H1 (cell line): ENCODE measurements at regions not wholly inside any gene's neighbourhood (a gene's known extent, or its start where the extent isn't known, plus 50 kb on each side); places are given as distances from the start of the nearest gene placed in this dataset.
"Not testable (repeated sequence)": the region's sequence is repeated elsewhere in the genome, so short reads cannot be mapped to it uniquely, and the experiment has no call there.

Experiments used
- CTCF ChIA-PET: fragments of 300-600 bp; sonication (Branson Sonifier 250); formaldehyde crosslinking; loops from one replicate; lab custom pipeline; 2021; ENCODE audit not compliant: partially characterized antibody; lab: Charles Lee
- POLR2A ChIA-PET: fragments of 300-600 bp; sonication (Branson Sonifier 250); formaldehyde crosslinking; loops from one replicate; lab custom pipeline; 2021; ENCODE audit warnings: inconsistent platforms; ENCODE audit not compliant: partially characterized antibody; lab: Charles Lee
- DNase-seq, 2 experiments: peaks; one replicate each; pipeline versions ENCODE4 v3.0.0 to v3.0.0-alpha.2; 2010 to 2022; ENCODE audit warnings: low spot score in 2 of 2, low read depth in 1 of 2, mixed read lengths in 1 of 2
- FAIRE-seq: peaks from 2 replicates; lab custom pipeline; 2011; peaks lifted over from hg19 to GRCh38; lab: Jason Lieb, UNC
- H2AFZ ChIP-seq: 2 replicates; pipeline ENCODE4 v1.8.1; 2012; ENCODE audit warnings: low read length, inconsistent platforms
- H2AK5ac ChIP-seq: 2 replicates; pipeline ENCODE4 v1.6.1; 2013; ENCODE audit warnings: low read depth, low read length
- H2BK120ac ChIP-seq: replicated peaks from 2 replicates; pipeline ENCODE3; 2013; ENCODE audit warnings: low read depth, low read length, inconsistent platforms
- H2BK12ac ChIP-seq: 2 replicates; pipeline ENCODE4 v1.6.1; 2013; ENCODE audit warnings: low read depth, low read length
- H2BK15ac ChIP-seq: 2 replicates; pipeline ENCODE4 v1.6.1; 2013; ENCODE audit warnings: low read length
- H2BK20ac ChIP-seq: 2 replicates; pipeline ENCODE4 v1.6.1; 2013; ENCODE audit warnings: low read length
- H2BK5ac ChIP-seq: 2 replicates; pipeline ENCODE4 v1.6.1; 2013; ENCODE audit warnings: low read depth, low read length
- H3K14ac ChIP-seq: 2 replicates; pipeline ENCODE4 v1.6.1; 2013; ENCODE audit warnings: inconsistent platforms; ENCODE audit not compliant: insufficient read length
- H3K18ac ChIP-seq: 2 replicates; pipeline ENCODE4 v1.6.1; 2013; ENCODE audit warnings: low read length; ENCODE audit errors: extremely low read depth
- H3K23ac ChIP-seq: 2 replicates; pipeline ENCODE4 v1.6.1; 2013; ENCODE audit warnings: inconsistent platforms; ENCODE audit not compliant: insufficient read length
- H3K23me2 ChIP-seq: 2 replicates; pipeline ENCODE4 v1.6.1; 2013; ENCODE audit warnings: low read depth, low read length
- H3K27ac ChIP-seq: 2 replicates; pipeline ENCODE4 v1.6.1; 2011; ENCODE audit warnings: low read depth, low read length, inconsistent platforms
- H3K27me3 ChIP-seq, 4 experiments: replicated peaks in 1 of 4; 1 replicate in 1 of 4; 2 replicates in 3 of 4; pipeline versions ENCODE4 v1.6.1 to v1.8.1; 2011 to 2013; ENCODE audit warnings: low read length in 3 of 4, mild to moderate bottlenecking in 3 of 4, inconsistent platforms in 2 of 4, mixed read lengths in 2 of 4, moderate library complexity in 1 of 4; ENCODE audit not compliant: control insufficient read depth in 3 of 4, insufficient read depth in 3 of 4; ENCODE audit errors: extremely low read depth in 1 of 4
- H3K36me3 ChIP-seq, 4 experiments: 2 replicates each; pipeline versions ENCODE4 v1.6.1 to v1.8.1; 2011 to 2013; ENCODE audit warnings: mild to moderate bottlenecking in 4 of 4, low read length in 3 of 4, moderate library complexity in 2 of 4, control low read depth in 1 of 4, inconsistent platforms in 1 of 4; ENCODE audit not compliant: insufficient read depth in 4 of 4, control insufficient read depth in 2 of 4
- H3K4ac ChIP-seq: replicated peaks from 2 replicates; pipeline ENCODE3; 2013; ENCODE audit warnings: low read length, low read depth, mixed read lengths, inconsistent platforms; ENCODE audit not compliant: insufficient read length
- H3K4me1 ChIP-seq, 4 experiments: replicated peaks in 1 of 4; 1 replicate in 1 of 4; 2 replicates in 3 of 4; pipeline versions ENCODE4 v1.6.1 to v1.8.1; 2011 to 2013; ENCODE audit warnings: low read length in 3 of 4, inconsistent platforms in 2 of 4, mixed read lengths in 1 of 4; ENCODE audit not compliant: insufficient read depth in 4 of 4, control insufficient read depth in 3 of 4
- H3K4me2 ChIP-seq, 2 experiments: 2 replicates each; pipeline versions ENCODE4 v1.6.1 to v1.8.1; 2011 to 2013; ENCODE audit warnings: low read depth in 2 of 2, low read length in 2 of 2, control low read depth in 1 of 2, inconsistent platforms in 1 of 2, mild to moderate bottlenecking in 1 of 2; ENCODE audit not compliant: insufficient read depth in 1 of 2
- H3K4me3 ChIP-seq, 4 experiments: fragments of 200-600, 300-600 bp in 1 of 4; sonication (generic), shearing (Covaris generic), sonication (Bioruptor Twin) in 1 of 4; 2 replicates each; pipeline versions ENCODE4 v1.5.1 to v1.8.1; 2011 to 2016; ENCODE audit warnings: low read length in 4 of 4, low read depth in 3 of 4, control low read depth in 2 of 4, inconsistent platforms in 2 of 4, mild to moderate bottlenecking in 2 of 4, mixed read lengths in 1 of 4, moderate library complexity in 1 of 4; ENCODE audit not compliant: insufficient read depth in 2 of 4; ENCODE audit errors: extremely low read depth in 1 of 4
- H3K56ac ChIP-seq: replicated peaks from 2 replicates; pipeline ENCODE3; 2013; ENCODE audit warnings: low read depth, mild to moderate bottlenecking, mixed read lengths, low read length, inconsistent platforms; ENCODE audit not compliant: insufficient read length
- H3K79me1 ChIP-seq: 2 replicates; pipeline ENCODE4 v1.6.1; 2013; ENCODE audit warnings: low read depth, low read length, control low read depth
- H3K79me2 ChIP-seq, 2 experiments: 2 replicates each; pipeline versions ENCODE4 v1.6.1 to v1.8.1; 2012 to 2013; ENCODE audit warnings: low read length in 2 of 2, mild to moderate bottlenecking in 2 of 2, inconsistent platforms in 1 of 2; ENCODE audit not compliant: insufficient read depth in 2 of 2, control insufficient read depth in 1 of 2
- H3K9ac ChIP-seq, 4 experiments: replicated peaks in 1 of 4; 1 replicate in 1 of 4; 2 replicates in 3 of 4; pipeline versions ENCODE4 v1.6.1 to v1.8.1; 2011 to 2013; ENCODE audit warnings: low read depth in 3 of 4, low read length in 3 of 4, control low read depth in 2 of 4, mild to moderate bottlenecking in 2 of 4, moderate library complexity in 2 of 4, inconsistent platforms in 1 of 4; ENCODE audit errors: extremely low read depth in 1 of 4
- H3K9me3 ChIP-seq, 2 experiments: 2 replicates each; pipeline versions ENCODE4 v1.6.1 to v1.8.1; 2012 to 2013; ENCODE audit warnings: mild to moderate bottlenecking in 2 of 2, moderate library complexity in 2 of 2, control low read depth in 1 of 2, inconsistent platforms in 1 of 2, low read depth in 1 of 2, low read length in 1 of 2, mixed read lengths in 1 of 2; ENCODE audit not compliant: insufficient read depth in 2 of 2
- H4K20me1 ChIP-seq, 2 experiments: replicated peaks in 1 of 2; 2 replicates each; pipeline versions ENCODE3 to v1.8.1; 2011 to 2013; ENCODE audit warnings: inconsistent platforms in 2 of 2, low read length in 2 of 2, mild to moderate bottlenecking in 1 of 2; ENCODE audit not compliant: insufficient read depth in 2 of 2, control insufficient read depth in 1 of 2
- H4K5ac ChIP-seq: 2 replicates; pipeline ENCODE4 v1.6.1; 2013; ENCODE audit warnings: low read length, low read depth, mixed read lengths, inconsistent platforms; ENCODE audit not compliant: insufficient read length
- H4K8ac ChIP-seq: 2 replicates; pipeline ENCODE4 v1.8.0; 2013; ENCODE audit warnings: mild to moderate bottlenecking, moderate library complexity, low read length, inconsistent platforms; ENCODE audit not compliant: insufficient read depth; ENCODE audit errors: extremely low read depth
- H4K91ac ChIP-seq: replicated peaks from 2 replicates; pipeline ENCODE3; 2013; ENCODE audit warnings: low read length, mixed read lengths, inconsistent platforms; ENCODE audit not compliant: insufficient read length
- WGBS, 2 experiments: shearing (Covaris generic) in 1 of 2; methylation state at CpG; one replicate each; pipeline versions ENCODE4 v1.1.6 to v1.1.7; 2013 to 2015; ENCODE audit warnings: low lambda C conversion rate in 2 of 2, mixed read lengths in 2 of 2, inconsistent platforms in 1 of 2, low coverage in 1 of 2, missing lambda C conversion rate in 1 of 2; ENCODE audit not compliant: insufficient replicate concordance in 2 of 2, insufficient coverage in 1 of 2, insufficient read length in 1 of 2; ENCODE audit errors: extremely low coverage in 1 of 2, missing lambda C conversion rate in 1 of 2; 5-methylcytosine and 5-hydroxymethylcytosine counted together

DNA sequence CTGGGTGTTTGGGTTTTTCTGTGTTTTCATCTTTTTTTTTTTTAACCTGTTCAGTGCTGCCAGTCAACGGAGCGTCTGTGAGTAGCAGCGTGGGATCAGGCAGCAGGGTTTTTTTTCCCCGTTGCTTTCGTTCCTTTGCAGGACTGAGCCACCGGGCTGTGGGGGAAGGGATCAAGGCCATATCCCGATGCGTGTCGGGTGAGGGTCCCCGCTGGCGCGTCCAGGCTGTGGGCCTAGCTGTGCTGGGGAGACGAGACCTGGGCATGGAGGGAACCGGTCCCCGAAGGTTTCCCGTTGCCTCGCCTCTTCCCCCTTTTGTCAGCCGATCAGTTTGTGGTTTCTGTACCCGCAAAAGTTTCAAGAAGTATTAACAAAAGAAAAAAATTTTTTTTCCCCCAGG lies 218.1 kb downstream of the POTED start:
- DNase-seq, H3K4me2 ChIP-seq, H3K23ac ChIP-seq, CTCF ChIA-PET, H3K18ac ChIP-seq, H2BK120ac ChIP-seq, POLR2A ChIA-PET, H3K9ac ChIP-seq, FAIRE-seq, H2AFZ ChIP-seq, H3K23me2 ChIP-seq, H3K4me3 ChIP-seq, H2BK15ac ChIP-seq, H4K8ac ChIP-seq, H3K4me1 ChIP-seq, H3K4ac ChIP-seq, H4K20me1 ChIP-seq, H3K27me3 ChIP-seq, H4K91ac ChIP-seq, H4K5ac ChIP-seq, H2BK12ac ChIP-seq, H3K79me2 ChIP-seq, H3K36me3 ChIP-seq, H3K27ac ChIP-seq, H2BK5ac ChIP-seq, H3K79me1 ChIP-seq, H2BK20ac ChIP-seq, H2AK5ac ChIP-seq, H3K14ac ChIP-seq, H3K56ac ChIP-seq: not testable (repeated sequence)
- 93% methylated on average over 17 of the region's 19 CpGs; no CpG with 5 or more reads in 1 of the 2 experiments for WGBS, 2 experiments
- peaks cover 15 to 35% of the 10 kb centered on the region in 2 experiments; a peak in 3 of 4 replicates for H3K9me3 ChIP-seq
